ENCODE measurements at regions not wholly inside any gene's neighbourhood (a gene's known extent, or its start where the extent isn't known, plus 50 kb on each side); places are given as distances from the start of the nearest gene placed in this dataset.

GRCh38 chr10:4183761-4184261 is 398.8 kb upstream of the KLF6 start:
- no peaks in the 10 kb centered on the region for H3K36me3 Mint-ChIP-seq (ENCODE audit: insufficient read depth, unreplicated experiment)
- H3K9me3 Mint-ChIP-seq (ENCODE audit: low read depth, unreplicated experiment) = no peaks in the 10 kb centered on the region
- H3K27me3 Mint-ChIP-seq (ENCODE audit: unreplicated experiment) = no peaks in the 10 kb centered on the region
- DNase-seq = no peak
- no peak for TF ChIP-seq CTCF (IDR thresholded peaks at IDR 0.05; ENCODE audit: unreplicated experiment)
- H3K4me3 Mint-ChIP-seq (ENCODE audit: low read depth, unreplicated experiment) = no peak overlapping the region
- BruUV-seq (replicated peaks) = no TSS peak
- CTCF ChIA-PET = no interaction called here
- no peak overlapping the region for H3K27ac Mint-ChIP-seq (ENCODE audit: unreplicated experiment)
- no peaks in the 10 kb centered on the region for H3K4me1 Mint-ChIP-seq (ENCODE audit: low read depth, unreplicated experiment)
- intact Hi-C loops (cut with micrococcal nuclease; ENCODE audit: unreplicated experiment) = no loop called here

- TF ChIP-seq CTCF (IDR thresholded peaks at IDR 0.05; ENCODE audit: unreplicated experiment) = no peak
- CTCF ChIA-PET = no interaction called here
- BruUV-seq (replicated peaks) = no TSS peak
- Mint-ChIP-seq H3K9me3 (ENCODE audit: low read depth, unreplicated experiment) (no peaks in the 10 kb centered on the region), H3K27me3 (ENCODE audit: unreplicated experiment) (no peaks in the 10 kb centered on the region), H3K36me3 (ENCODE audit: insufficient read depth, unreplicated experiment) (no peaks in the 10 kb centered on the region), H3K4me1 (ENCODE audit: low read depth, unreplicated experiment) (no peaks in the 10 kb centered on the region), H3K27ac (ENCODE audit: unreplicated experiment) (no peak overlapping the region), H3K4me3 (ENCODE audit: low read depth, unreplicated experiment) (no peak overlapping the region)
- DNase-seq = no peak
- intact Hi-C loops (cut with micrococcal nuclease; ENCODE audit: unreplicated experiment) = no loop called here
Observed at GRCh38 chr10:4181621-4182049, 396.6 kb upstream of the KLF6 start.

GRCh38 chr10:4181081-4181480 is 396.1 kb upstream of the KLF6 start:
- H3K27me3 Mint-ChIP-seq (ENCODE audit: unreplicated experiment) = no peaks in the 10 kb centered on the region
- no peaks in the 10 kb centered on the region for H3K36me3 Mint-ChIP-seq (ENCODE audit: insufficient read depth, unreplicated experiment)
- CTCF ChIA-PET = no interaction called here
- no peaks in the 10 kb centered on the region for H3K4me1 Mint-ChIP-seq (ENCODE audit: low read depth, unreplicated experiment)
- intact Hi-C loops (cut with micrococcal nuclease; ENCODE audit: unreplicated experiment) = no loop called here
- no peak overlapping the region for H3K4me3 Mint-ChIP-seq (ENCODE audit: low read depth, unreplicated experiment)
- DNase-seq = no peak
- no peaks in the 10 kb centered on the region for H3K9me3 Mint-ChIP-seq (ENCODE audit: low read depth, unreplicated experiment)
- no peak overlapping the region for H3K27ac Mint-ChIP-seq (ENCODE audit: unreplicated experiment)
- no TSS peak for BruUV-seq (replicated peaks)
- TF ChIP-seq CTCF (IDR thresholded peaks at IDR 0.05; ENCODE audit: unreplicated experiment) = no peak

GRCh38 chr10:4177791-4178190 is 392.8 kb upstream of the KLF6 start:
- Mint-ChIP-seq H3K36me3 (ENCODE audit: insufficient read depth, unreplicated experiment) (peaks cover 5% of the 10 kb centered on the region), H3K27ac (ENCODE audit: unreplicated experiment) (no peak overlapping the region), H3K4me1 (ENCODE audit: low read depth, unreplicated experiment) (no peaks in the 10 kb centered on the region), H3K27me3 (ENCODE audit: unreplicated experiment) (no peaks in the 10 kb centered on the region), H3K9me3 (ENCODE audit: low read depth, unreplicated experiment) (no peaks in the 10 kb centered on the region), H3K4me3 (ENCODE audit: low read depth, unreplicated experiment) (no peak overlapping the region)
- BruUV-seq (replicated peaks) = no TSS peak
- DNase-seq = no peak
- no peak for TF ChIP-seq CTCF (IDR thresholded peaks at IDR 0.05; ENCODE audit: unreplicated experiment)
- CTCF ChIA-PET = no interaction called here
- intact Hi-C loops (cut with micrococcal nuclease; ENCODE audit: unreplicated experiment) = no loop called here

Measured in Calu3 (cell line).